ENCODE measurements at regions not wholly inside any gene's neighbourhood (a gene's known extent, or its start where the extent isn't known, plus 50 kb on each side); places are given as distances from the start of the nearest gene placed in this dataset.

GRCh38 chr1:214977110-214977509, 105.4 kb upstream of the KCNK2 start:
- TF ChIP-seq CTCF (conservative IDR thresholded peaks at IDR 0.05; ENCODE audit: low read depth, low read length), result no peak
- no peak for TF ChIP-seq EZH2 (IDR thresholded peaks at IDR 0.05; ENCODE audit: borderline replicate concordance, low read depth, low read length, poor library complexity, severe bottlenecking)
